Neural cell (in vitro differentiated cells): ENCODE measurements at regions not wholly inside any gene's neighbourhood (a gene's known extent, or its start where the extent isn't known, plus 50 kb on each side); places are given as distances from the start of the nearest gene placed in this dataset.

ENCODE experiments used
- EZH2 ChIP-seq: fragments of 200-600, 300-800 bp; shearing (Covaris generic), sonication (generic); IDR thresholded peaks from 2 replicates; pipeline ENCODE4 v1.6.1; 2014; ENCODE audit warnings: antibody characterized with exemption, low read length, borderline replicate concordance, mild to moderate bottlenecking; ENCODE audit not compliant: insufficient read depth, poor library complexity, severe bottlenecking
- TF ChIP-seq, protein P1 (sequence below): fragments of 450-650 bp; IDR thresholded peaks from 2 replicates; pipeline ENCODE4 v1.5.1; 2014; ENCODE audit warnings: antibody characterized with exemption, mild to moderate bottlenecking, moderate library complexity; ENCODE audit not compliant: poor library complexity, severe bottlenecking

DNA sequence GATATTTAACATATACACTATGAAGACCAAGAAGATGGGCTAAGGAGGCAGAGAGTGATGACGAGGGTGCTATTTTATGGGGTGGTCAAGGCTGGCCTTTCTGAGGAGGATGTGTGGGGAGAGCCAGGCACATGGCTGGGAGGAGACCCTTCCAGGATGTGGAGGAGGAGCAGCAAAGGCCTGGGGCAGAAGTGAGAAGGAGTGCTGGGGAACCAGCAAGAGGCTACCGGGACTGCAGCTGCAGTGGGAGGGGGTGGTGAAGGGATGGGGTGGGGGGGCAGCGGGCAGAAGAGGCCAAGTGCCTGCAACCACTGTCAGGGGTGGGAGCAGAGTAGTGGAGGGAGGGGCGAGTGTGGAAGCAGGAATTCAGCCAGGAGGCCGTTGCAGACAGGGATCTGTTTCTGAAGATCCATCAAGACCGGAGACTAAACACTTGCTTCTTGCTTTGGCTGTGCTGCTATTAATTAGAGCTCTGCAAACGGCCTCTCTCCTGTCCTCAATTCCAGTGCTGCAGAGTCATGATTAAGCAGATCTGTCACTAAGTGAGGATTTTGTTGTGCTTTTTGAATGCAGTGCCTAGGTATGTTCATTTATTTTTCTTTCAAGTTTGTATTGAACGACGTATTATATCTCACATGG is 89.9 kb downstream of the IER5 start:
- TF ChIP-seq, protein P1, sequence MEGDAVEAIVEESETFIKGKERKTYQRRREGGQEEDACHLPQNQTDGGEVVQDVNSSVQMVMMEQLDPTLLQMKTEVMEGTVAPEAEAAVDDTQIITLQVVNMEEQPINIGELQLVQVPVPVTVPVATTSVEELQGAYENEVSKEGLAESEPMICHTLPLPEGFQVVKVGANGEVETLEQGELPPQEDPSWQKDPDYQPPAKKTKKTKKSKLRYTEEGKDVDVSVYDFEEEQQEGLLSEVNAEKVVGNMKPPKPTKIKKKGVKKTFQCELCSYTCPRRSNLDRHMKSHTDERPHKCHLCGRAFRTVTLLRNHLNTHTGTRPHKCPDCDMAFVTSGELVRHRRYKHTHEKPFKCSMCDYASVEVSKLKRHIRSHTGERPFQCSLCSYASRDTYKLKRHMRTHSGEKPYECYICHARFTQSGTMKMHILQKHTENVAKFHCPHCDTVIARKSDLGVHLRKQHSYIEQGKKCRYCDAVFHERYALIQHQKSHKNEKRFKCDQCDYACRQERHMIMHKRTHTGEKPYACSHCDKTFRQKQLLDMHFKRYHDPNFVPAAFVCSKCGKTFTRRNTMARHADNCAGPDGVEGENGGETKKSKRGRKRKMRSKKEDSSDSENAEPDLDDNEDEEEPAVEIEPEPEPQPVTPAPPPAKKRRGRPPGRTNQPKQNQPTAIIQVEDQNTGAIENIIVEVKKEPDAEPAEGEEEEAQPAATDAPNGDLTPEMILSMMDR = no peak
- no peak for TF ChIP-seq EZH2
